ENCODE measurements at regions not wholly inside any gene's neighbourhood (a gene's known extent, or its start where the extent isn't known, plus 50 kb on each side); places are given as distances from the start of the nearest gene placed in this dataset.

DNA sequence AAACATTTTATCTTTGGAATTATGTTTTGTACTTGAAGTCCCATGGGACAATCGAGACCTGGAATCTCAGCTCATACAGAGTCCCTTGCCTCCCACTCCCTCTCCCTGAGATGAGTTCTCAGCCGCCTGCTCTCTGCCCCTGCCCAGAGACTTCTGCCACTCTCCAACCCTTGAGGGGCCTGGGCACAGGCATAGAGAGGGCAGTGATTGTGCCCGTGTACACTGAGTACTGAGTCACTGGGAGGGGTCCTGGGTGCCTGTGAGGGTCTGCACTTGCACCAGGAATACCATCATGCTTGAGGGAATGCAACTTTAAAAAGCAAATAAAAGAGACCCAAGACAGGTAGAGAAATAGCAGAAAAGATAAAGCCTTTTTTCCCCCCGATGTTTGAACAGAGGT, 453.8 kb upstream of the HS3ST5 start:
- DNase-seq: no peak
- no peaks in the 10 kb centered on the region for H3K4me1 Mint-ChIP-seq (ENCODE audit: low read depth, unreplicated experiment)
- TF ChIP-seq, protein P1, sequence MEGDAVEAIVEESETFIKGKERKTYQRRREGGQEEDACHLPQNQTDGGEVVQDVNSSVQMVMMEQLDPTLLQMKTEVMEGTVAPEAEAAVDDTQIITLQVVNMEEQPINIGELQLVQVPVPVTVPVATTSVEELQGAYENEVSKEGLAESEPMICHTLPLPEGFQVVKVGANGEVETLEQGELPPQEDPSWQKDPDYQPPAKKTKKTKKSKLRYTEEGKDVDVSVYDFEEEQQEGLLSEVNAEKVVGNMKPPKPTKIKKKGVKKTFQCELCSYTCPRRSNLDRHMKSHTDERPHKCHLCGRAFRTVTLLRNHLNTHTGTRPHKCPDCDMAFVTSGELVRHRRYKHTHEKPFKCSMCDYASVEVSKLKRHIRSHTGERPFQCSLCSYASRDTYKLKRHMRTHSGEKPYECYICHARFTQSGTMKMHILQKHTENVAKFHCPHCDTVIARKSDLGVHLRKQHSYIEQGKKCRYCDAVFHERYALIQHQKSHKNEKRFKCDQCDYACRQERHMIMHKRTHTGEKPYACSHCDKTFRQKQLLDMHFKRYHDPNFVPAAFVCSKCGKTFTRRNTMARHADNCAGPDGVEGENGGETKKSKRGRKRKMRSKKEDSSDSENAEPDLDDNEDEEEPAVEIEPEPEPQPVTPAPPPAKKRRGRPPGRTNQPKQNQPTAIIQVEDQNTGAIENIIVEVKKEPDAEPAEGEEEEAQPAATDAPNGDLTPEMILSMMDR (IDR thresholded peaks at IDR 0.05; ENCODE audit: unreplicated experiment): no peak
- H3K27ac Mint-ChIP-seq (ENCODE audit: unreplicated experiment): no peak overlapping the region
- intact Hi-C loops (cut with micrococcal nuclease; ENCODE audit: unreplicated experiment): no loop called here
- H3K27me3 Mint-ChIP-seq (ENCODE audit: unreplicated experiment): no peaks in the 10 kb centered on the region
- no peaks in the 10 kb centered on the region for H3K36me3 Mint-ChIP-seq (ENCODE audit: insufficient read depth, unreplicated experiment)
- no peak overlapping the region for H3K4me3 Mint-ChIP-seq (ENCODE audit: low read depth, unreplicated experiment)
- BruUV-seq (replicated peaks): no TSS peak
- H3K9me3 Mint-ChIP-seq (ENCODE audit: low read depth, unreplicated experiment): no peaks in the 10 kb centered on the region
- CTCF ChIA-PET: no interaction called here

DNA sequence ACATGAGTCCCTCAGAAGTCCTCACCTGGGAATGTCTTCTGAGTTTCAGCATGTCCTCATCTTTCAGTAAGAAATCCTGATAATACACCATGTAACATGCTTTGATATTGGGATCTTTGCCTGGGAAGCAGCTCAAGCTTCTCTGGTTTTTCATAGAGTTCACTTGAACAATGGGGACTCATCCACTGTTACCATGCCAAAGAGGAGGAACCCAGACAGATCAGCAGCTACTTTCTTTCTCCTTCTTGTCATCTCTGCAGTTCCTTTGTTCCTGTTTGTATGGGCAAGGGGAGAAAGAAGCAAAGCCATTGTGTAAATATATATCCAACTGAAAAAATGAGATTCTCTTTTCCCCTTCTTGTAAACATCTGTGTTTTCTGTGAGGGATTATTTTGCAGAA, 450.6 kb upstream of the HS3ST5 start:
- Mint-ChIP-seq H3K4me3 (ENCODE audit: low read depth, unreplicated experiment) (no peak overlapping the region), H3K4me1 (ENCODE audit: low read depth, unreplicated experiment) (no peaks in the 10 kb centered on the region), H3K27me3 (ENCODE audit: unreplicated experiment) (no peaks in the 10 kb centered on the region), H3K27ac (ENCODE audit: unreplicated experiment) (no peak overlapping the region), H3K9me3 (ENCODE audit: low read depth, unreplicated experiment) (no peaks in the 10 kb centered on the region), H3K36me3 (ENCODE audit: insufficient read depth, unreplicated experiment) (no peaks in the 10 kb centered on the region)
- no TSS peak for BruUV-seq (replicated peaks)
- TF ChIP-seq, protein P1 (IDR thresholded peaks at IDR 0.05; ENCODE audit: unreplicated experiment): no peak
- CTCF ChIA-PET: no interaction called here
- intact Hi-C loops (cut with micrococcal nuclease; ENCODE audit: unreplicated experiment): no loop called here
- no peak for DNase-seq

DNA sequence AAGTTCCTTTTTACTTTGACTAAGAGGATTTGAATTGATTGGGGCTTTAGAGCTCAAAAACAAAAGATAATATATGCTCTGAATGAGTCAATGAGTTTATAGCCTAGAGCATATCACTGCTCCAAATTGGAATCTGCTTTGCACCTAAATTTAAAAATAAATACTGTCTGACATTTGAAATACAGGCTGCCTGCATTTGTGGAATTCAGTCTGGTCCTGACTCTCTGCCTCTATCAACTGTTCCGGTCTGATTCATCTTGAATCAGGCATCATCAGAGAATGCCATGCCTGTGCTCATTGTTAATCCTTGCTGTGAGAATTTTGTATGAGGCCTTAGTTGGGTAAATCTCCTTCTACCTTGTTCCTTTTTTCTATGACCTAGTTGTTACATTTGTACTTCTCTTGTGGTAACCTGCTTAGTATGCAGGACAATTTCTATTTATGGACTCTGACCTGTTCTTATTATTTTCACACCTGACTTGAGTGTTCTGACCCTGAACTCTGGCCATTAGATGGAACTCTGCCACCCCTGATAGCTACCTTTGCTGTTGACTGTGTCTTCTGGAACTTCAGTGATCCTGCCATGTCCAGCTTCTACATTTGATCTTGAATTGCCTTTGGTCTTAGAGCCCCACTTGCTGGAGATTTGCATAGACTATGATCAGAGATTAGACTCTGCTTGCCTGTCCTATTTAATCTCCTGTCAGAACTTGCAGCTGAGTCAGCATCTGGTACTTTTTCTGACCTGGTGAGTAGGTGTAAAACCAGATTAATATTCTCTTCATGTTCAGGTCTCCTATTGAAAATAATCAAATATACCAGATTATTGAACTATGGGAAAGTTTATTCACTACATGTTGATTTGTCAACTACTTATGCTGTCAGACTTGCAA, 442.7 kb upstream of the HS3ST5 start:
- no peaks in the 10 kb centered on the region for H3K4me1 Mint-ChIP-seq (ENCODE audit: low read depth, unreplicated experiment)

DNA sequence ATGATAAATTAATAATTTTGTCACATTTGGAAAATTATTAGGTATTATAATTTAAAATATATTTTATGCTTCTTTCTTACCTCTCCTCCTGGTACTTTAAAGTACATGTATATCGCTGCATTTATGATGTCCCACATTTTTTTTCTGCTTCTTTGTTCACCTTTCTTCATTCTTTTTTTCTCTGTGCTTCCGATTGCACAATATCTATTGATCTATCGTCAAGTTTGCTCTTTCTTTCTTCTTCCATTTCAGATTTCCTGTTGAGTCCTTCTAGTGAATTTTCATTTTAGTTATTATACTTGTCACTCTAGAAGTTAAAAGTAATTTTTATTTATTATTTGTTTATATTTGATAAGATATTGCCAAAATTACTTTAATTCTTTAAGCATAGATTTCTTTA, 441.0 kb upstream of the HS3ST5 start:
- Mint-ChIP-seq H3K27ac (ENCODE audit: unreplicated experiment) (no peak overlapping the region), H3K4me3 (ENCODE audit: low read depth, unreplicated experiment) (no peak overlapping the region), H3K4me1 (ENCODE audit: low read depth, unreplicated experiment) (no peaks in the 10 kb centered on the region), H3K9me3 (ENCODE audit: low read depth, unreplicated experiment) (peaks cover 3% of the 10 kb centered on the region), H3K27me3 (ENCODE audit: unreplicated experiment) (no peaks in the 10 kb centered on the region), H3K36me3 (ENCODE audit: insufficient read depth, unreplicated experiment) (no peaks in the 10 kb centered on the region)
- BruUV-seq (replicated peaks): no TSS peak
- DNase-seq: no peak
- TF ChIP-seq, protein P1 (IDR thresholded peaks at IDR 0.05; ENCODE audit: unreplicated experiment): no peak
- CTCF ChIA-PET: no interaction called here
- intact Hi-C loops (cut with micrococcal nuclease; ENCODE audit: unreplicated experiment): no loop called here

More for the DNA sequence above, 442.7 kb upstream of the HS3ST5 start:
- H3K9me3 Mint-ChIP-seq (ENCODE audit: low read depth, unreplicated experiment): peaks cover 3% of the 10 kb centered on the region
- TF ChIP-seq, protein P1 (IDR thresholded peaks at IDR 0.05; ENCODE audit: unreplicated experiment): no peak
- intact Hi-C loops (cut with micrococcal nuclease; ENCODE audit: unreplicated experiment): no loop called here
- DNase-seq: no peak
- no TSS peak for BruUV-seq (replicated peaks)
- H3K36me3 Mint-ChIP-seq (ENCODE audit: insufficient read depth, unreplicated experiment): no peaks in the 10 kb centered on the region
- no peaks in the 10 kb centered on the region for H3K27me3 Mint-ChIP-seq (ENCODE audit: unreplicated experiment)
- no peak overlapping the region for H3K4me3 Mint-ChIP-seq (ENCODE audit: low read depth, unreplicated experiment)
- H3K27ac Mint-ChIP-seq (ENCODE audit: unreplicated experiment): no peak overlapping the region
- CTCF ChIA-PET: interaction anchor here (0.7 kb wide), 1 partner anchor 171 kb away, joined by 4 read pairs; no protein-coding TSS in a partner anchor

Data from Calu3 (cell line).